Tibial artery (tissue), 4 donors: ENCODE measurements at regions not wholly inside any gene's neighbourhood (a gene's known extent, or its start where the extent isn't known, plus 50 kb on each side); places are given as distances from the start of the nearest gene placed in this dataset.

Experiments
- DNase-seq, 2 donors: peaks; one replicate each; pipeline ENCODE4 v3.0.0-alpha.2; 2019
- H3K27ac ChIP-seq, 2 donors: fragments of 200-600 bp; sonication (generic) in 1 of 2; 1 replicate in 1 of 2; 2 replicates in 1 of 2; pipeline ENCODE4 v1.5.1; 2018 to 2019; ENCODE audit warnings: mild to moderate bottlenecking in 1 of 2
- H3K27me3 ChIP-seq, 2 donors: fragments of 200-600 bp; sonication (generic) in 1 of 2; one replicate each; pipeline versions ENCODE4 v1.5.1 to v1.6.0; 2016 to 2019
- H3K36me3 ChIP-seq, 3 donors: fragments of 200-600 bp; sonication (generic) in 2 of 3; one replicate each; pipeline ENCODE4 v1.5.1; 2016 to 2019; ENCODE audit warnings: mild to moderate bottlenecking in 2 of 3
- H3K4me1 ChIP-seq, 4 donors: fragments of 200-600 bp; sonication (generic) in 2 of 4; 1 replicate in 3 of 4; 2 replicates in 1 of 4; pipeline ENCODE4 v1.5.1; 2016 to 2019
- H3K4me3 ChIP-seq, 2 donors: fragments of 200-600 bp; sonication (generic) in 1 of 2; 1 replicate in 1 of 2; 2 replicates in 1 of 2; pipeline ENCODE4 v1.5.1; 2018 to 2019; ENCODE audit warnings: mild to moderate bottlenecking in 2 of 2
- H3K9me3 ChIP-seq, 3 donors: fragments of 200-600 bp; sonication (generic) in 1 of 3; one replicate each; pipeline ENCODE4 v1.5.1; 2016 to 2019
- CTCF ChIP-seq, 2 experiments: fragments of 200-600 bp in 1 of 2; fragments of 450-650 bp in 1 of 2; IDR thresholded peaks; one replicate each; pipeline ENCODE4 v1.5.1; 2017 to 2019; ENCODE audit warnings: antibody characterized with exemption in 2 of 2, mild to moderate bottlenecking in 1 of 2, moderate library complexity in 1 of 2
- intact Hi-C: fragments of 100-400 bp; cut with DNase I; formaldehyde crosslinking; loops from one replicate; pipeline ENCODE4 v1.15.0; 2023; ENCODE audit warnings: low total_unique reads

GRCh38 chr18:39558658-39559057 is 1993.1 kb upstream of the CELF4 start:
- Histone ChIP-seq H3K27ac (no peak overlapping the region), H3K27me3 (no peaks in the 10 kb centered on the region), H3K9me3 (no peaks in the 10 kb centered on the region), H3K4me3 (no peak overlapping the region), H3K4me1 (no peaks in the 10 kb centered on the region), H3K36me3 (no peaks in the 10 kb centered on the region)
- no peak for DNase-seq
- intact Hi-C loops = no loop called here
- no peak for TF ChIP-seq CTCF (IDR thresholded peaks at IDR 0.05)

- Histone ChIP-seq H3K4me1 (no peaks in the 10 kb centered on the region), H3K9me3 (no peaks in the 10 kb centered on the region), H3K36me3 (no peaks in the 10 kb centered on the region), H3K27ac (no peak overlapping the region), H3K27me3 (no peaks in the 10 kb centered on the region), H3K4me3 (no peak overlapping the region)
- no peak for DNase-seq
- TF ChIP-seq CTCF (IDR thresholded peaks at IDR 0.05) = no peak
- intact Hi-C loops = no loop called here
These were observed 1989.9 kb upstream of the CELF4 start for GRCh38 chr18:39555496-39555895.

GRCh38 chr18:39550701-39551100 is 1985.1 kb upstream of the CELF4 start:
- Histone ChIP-seq H3K36me3 (no peaks in the 10 kb centered on the region), H3K4me3 (no peak overlapping the region), H3K27ac (no peak overlapping the region), H3K9me3 (no peaks in the 10 kb centered on the region), H3K4me1 (no peaks in the 10 kb centered on the region), H3K27me3 (no peaks in the 10 kb centered on the region)
- no peak for TF ChIP-seq CTCF (IDR thresholded peaks at IDR 0.05)
- intact Hi-C loops = no loop called here
- no peak for DNase-seq

- Histone ChIP-seq H3K4me1 (no peaks in the 10 kb centered on the region), H3K27me3 (no peaks in the 10 kb centered on the region), H3K36me3 (no peaks in the 10 kb centered on the region), H3K4me3 (no peak overlapping the region), H3K9me3 (no peaks in the 10 kb centered on the region), H3K27ac (no peak overlapping the region)
- intact Hi-C loops = no loop called here
- DNase-seq = no peak
- no peak for TF ChIP-seq CTCF (IDR thresholded peaks at IDR 0.05)
These were observed 1983.5 kb upstream of the CELF4 start for GRCh38 chr18:39549144-39549543.

GRCh38 chr18:39531659-39532058 is 1966.1 kb upstream of the CELF4 start:
- no peak for DNase-seq
- Histone ChIP-seq H3K4me3 (no peak overlapping the region), H3K27ac (no peak overlapping the region), H3K36me3 (no peaks in the 10 kb centered on the region), H3K9me3 (no peaks in the 10 kb centered on the region), H3K4me1 (no peaks in the 10 kb centered on the region), H3K27me3 (no peaks in the 10 kb centered on the region)
- intact Hi-C loops = no loop called here
- no peak for TF ChIP-seq CTCF (IDR thresholded peaks at IDR 0.05)

- TF ChIP-seq CTCF (IDR thresholded peaks at IDR 0.05) = no peak
- intact Hi-C loops = no loop called here
These were observed 1963.8 kb upstream of the CELF4 start for GRCh38 chr18:39529358-39529757.

More at GRCh38 chr18:39529358-39529757, 1963.8 kb upstream of the CELF4 start:
- H3K4me1 ChIP-seq = no peaks in the 10 kb centered on the region
- DNase-seq = no peak
- H3K36me3 ChIP-seq = no peaks in the 10 kb centered on the region
- H3K27me3 ChIP-seq = no peaks in the 10 kb centered on the region
- no peaks in the 10 kb centered on the region for H3K9me3 ChIP-seq
- H3K4me3 ChIP-seq = no peak overlapping the region
- no peak overlapping the region for H3K27ac ChIP-seq
